ENCODE measurements at regions not wholly inside any gene's neighbourhood (a gene's known extent, or its start where the extent isn't known, plus 50 kb on each side); places are given as distances from the start of the nearest gene placed in this dataset.

GRCh38 chr16:65500919-65501318 lies 379.1 kb upstream of the CDH11 start:
- DNase-seq: no peak
- POLR2A ChIA-PET (ENCODE audit: unreplicated experiment): no interaction called here

More at GRCh38 chr16:65500919-65501318, 379.1 kb upstream of the CDH11 start:
- no peak overlapping the region for H2BK120ac ChIP-seq (ENCODE audit: low read depth, low read length)
- BruUV-seq (replicated peaks): no TSS peak
- H3K4me3 ChIP-seq (ENCODE audit: insufficient read depth, low read depth, low read length): no peak overlapping the region
- H2AFZ ChIP-seq (replicated peaks; ENCODE audit: low read length, poor library complexity): no peak overlapping the region
- no peak overlapping the region for H2BK15ac ChIP-seq (ENCODE audit: low read depth, low read length)
- H3K9me3 ChIP-seq (ENCODE audit: control insufficient read depth, insufficient read depth, low read length): no peaks in the 10 kb centered on the region; the same call in 1 of the 2 replicates
- no peak overlapping the region for H4K5ac ChIP-seq (ENCODE audit: low read depth, low read length)
- no peak overlapping the region for H2BK5ac ChIP-seq (ENCODE audit: low read depth, low read length, poor library complexity, severe bottlenecking)
- H3K36me3 ChIP-seq (ENCODE audit: control insufficient read depth, insufficient read depth, low read length): no peaks in the 10 kb centered on the region
- no peak overlapping the region for H3K14ac ChIP-seq (replicated peaks; ENCODE audit: low read depth, low read length)
- H3K9me1 ChIP-seq (ENCODE audit: insufficient read depth, low read length): no peaks in the 10 kb centered on the region
- H3K4ac ChIP-seq (ENCODE audit: low read depth, low read length): no peak overlapping the region
- no peak overlapping the region for H3K4me2 ChIP-seq (ENCODE audit: low read depth, low read length)
- no peak overlapping the region for H3K23ac ChIP-seq (ENCODE audit: low read depth, low read length)
- dilution Hi-C loops (cut with HindIII; ENCODE audit: low sequenced_read_pairs, unreplicated experiment): no loop called here
- H2AK9ac ChIP-seq (replicated peaks; ENCODE audit: low read depth, low read length, poor library complexity): no peak overlapping the region
- no peak overlapping the region for H4K8ac ChIP-seq (ENCODE audit: low read depth in 2 of 2, low read length in 2 of 2)
- no peak overlapping the region for H4K91ac ChIP-seq (ENCODE audit: insufficient read depth, low read depth, low read length)
- in situ Hi-C loops (cut with MboI; ENCODE audit: low sequenced_read_pairs): no loop called here
- no peak for ATAC-seq (ENCODE audit: low read depth)
- intact Hi-C loops (cut with micrococcal nuclease): no loop called here
- no CpG with 5 or more reads among the region's 1 CpG for WGBS, 2 experiments (ENCODE audit: extremely low coverage in 2 of 2, insufficient read length in 1 of 2)
- no peak overlapping the region for H2AK5ac ChIP-seq (ENCODE audit: low read depth, low read length)
- CTCF ChIA-PET: no interaction called here
- H3K9ac ChIP-seq (ENCODE audit: low read depth, low read length): no peak overlapping the region
- H3K27me3 ChIP-seq (ENCODE audit: control insufficient read depth, insufficient read depth, low read length): peaks cover 5% of the 10 kb centered on the region; the same call in 1 of the 2 replicates
- TF ChIP-seq MXI1 (IDR thresholded peaks at IDR 0.05; ENCODE audit: borderline replicate concordance, low read depth, low read length) (no peak), ELK1 (IDR thresholded peaks at IDR 0.05; ENCODE audit: borderline replicate concordance, low read depth, low read length) (no peak), POLR2A (IDR thresholded peaks at IDR 0.05; ENCODE audit: low read depth, low read length) (no peak), CEBPB (IDR thresholded peaks at IDR 0.05; ENCODE audit: low read depth, low read length) (no peak), SMC3 (IDR thresholded peaks at IDR 0.05; ENCODE audit: low read depth, low read length) (no peak), BHLHE40 (IDR thresholded peaks at IDR 0.05; ENCODE audit: low read depth, low read length) (no peak), CTCF (conservative IDR thresholded peaks at IDR 0.05; ENCODE audit: low read depth, low read length) (no peak), CHD1 (IDR thresholded peaks at IDR 0.05; ENCODE audit: low read depth, low read length) (no peak), RAD21 (IDR thresholded peaks at IDR 0.05; ENCODE audit: low read length) (no peak), RCOR1 (IDR thresholded peaks at IDR 0.05; ENCODE audit: insufficient replicate concordance, low read length) (no peak), MAZ (IDR thresholded peaks at IDR 0.05; ENCODE audit: borderline replicate concordance, low read depth, low read length) (no peak), NFE2L2 (IDR thresholded peaks at IDR 0.05; ENCODE audit: low read depth, low read length) (no peak), USF2 (IDR thresholded peaks at IDR 0.05; ENCODE audit: low read depth, low read length) (no peak), MAFK (IDR thresholded peaks at IDR 0.05; ENCODE audit: low read depth, low read length) (no peak), FOS (IDR thresholded peaks at IDR 0.05; ENCODE audit: low read depth, low read length) (no peak)
- no peak overlapping the region; the same call in 1 of the 2 replicates for H3K18ac ChIP-seq (ENCODE audit: low read depth, low read length)
- H2BK20ac ChIP-seq (ENCODE audit: low read depth, low read length): no peak overlapping the region
- no peak overlapping the region for H3K56ac ChIP-seq (ENCODE audit: extremely low read depth, insufficient read depth, low read length)
- peaks cover 2% of the 10 kb centered on the region; the same call in 1 of the 2 replicates for H3K4me1 ChIP-seq (ENCODE audit: control insufficient read depth, insufficient read depth, low read length)
- H3K27ac ChIP-seq (ENCODE audit: insufficient read depth, low read length): no peak overlapping the region
- no peaks in the 10 kb centered on the region for H3K79me1 ChIP-seq (ENCODE audit: low read depth in 1 of 2, low read length in 2 of 2)
- no peaks in the 10 kb centered on the region for H4K20me1 ChIP-seq (ENCODE audit: insufficient read depth, low read length)
